HG02610 (cell line): ENCODE measurements at regions not wholly inside any gene's neighbourhood (a gene's known extent, or its start where the extent isn't known, plus 50 kb on each side); places are given as distances from the start of the nearest gene placed in this dataset.

Experiments
- ATAC-seq: cut with Tn5 transposase; IDR thresholded peaks from one replicate; pipeline ENCODE4 v1.9.1; 2021; ENCODE audit warnings: mild to moderate bottlenecking, moderate library complexity; ENCODE audit not compliant: unreplicated experiment

DNA sequence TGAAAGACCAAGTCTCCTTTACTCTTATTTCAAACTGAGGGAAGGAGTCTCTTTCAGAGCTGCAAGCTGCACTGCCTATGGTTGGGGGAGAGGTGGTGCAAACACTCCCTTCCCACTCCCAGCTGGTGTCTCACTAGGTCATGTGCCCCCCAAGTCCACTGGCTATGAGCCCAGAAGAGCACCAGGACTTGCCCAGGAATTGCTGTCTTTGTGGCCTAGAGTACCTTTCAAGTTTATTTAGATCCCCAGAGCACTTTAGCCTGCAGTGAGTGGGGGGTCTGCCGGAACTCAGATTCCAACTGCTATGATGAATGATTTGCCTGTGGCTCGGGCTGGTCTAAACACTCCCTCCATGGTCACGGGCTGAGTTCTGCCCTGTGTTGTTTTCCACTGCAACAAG is 192.6 kb upstream of the CITED2 start:
- ATAC-seq: no peak

- no peak for ATAC-seq
Observed at GRCh38 chr6:139565591-139565990, 191.1 kb upstream of the CITED2 start.

DNA sequence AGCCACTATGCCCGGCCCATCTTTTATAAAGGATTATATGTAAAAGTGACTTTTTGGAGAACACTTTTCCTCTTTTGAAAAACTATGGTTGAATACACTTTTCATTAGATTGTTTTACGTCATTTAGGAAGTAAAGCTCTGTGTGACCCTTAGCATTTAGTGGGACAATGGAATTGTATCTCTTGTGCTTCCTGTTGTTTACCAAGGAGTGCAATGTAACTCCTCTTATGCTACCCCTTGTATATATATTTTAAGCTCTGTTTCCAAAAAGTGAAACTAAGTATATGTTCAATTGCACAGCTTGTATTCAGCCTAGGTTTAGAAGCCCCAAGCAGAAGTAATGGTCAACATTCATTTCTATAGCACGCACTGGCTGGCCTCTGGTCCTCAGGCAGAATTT is 183.1 kb upstream of the CITED2 start:
- ATAC-seq: no peak

DNA sequence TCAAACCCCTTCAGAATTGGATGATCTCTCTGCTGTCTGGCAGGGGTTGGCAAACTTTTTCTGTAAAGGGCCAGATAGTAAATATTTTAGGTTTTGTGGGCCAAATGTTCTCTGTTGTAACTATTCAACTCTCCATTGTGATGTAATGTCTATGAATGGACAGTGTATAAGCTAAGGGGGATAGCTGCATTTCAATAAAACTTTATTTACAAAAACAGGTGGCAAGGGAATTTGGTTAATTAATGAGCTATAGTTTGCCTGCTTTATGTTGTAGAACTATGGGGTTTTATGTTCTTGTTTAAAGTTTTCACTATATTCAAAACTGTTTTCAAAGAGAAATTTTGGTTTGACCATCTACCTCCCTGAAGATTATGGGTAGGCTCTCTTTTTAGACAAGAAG is 182.1 kb upstream of the CITED2 start:
- no peak for ATAC-seq

DNA sequence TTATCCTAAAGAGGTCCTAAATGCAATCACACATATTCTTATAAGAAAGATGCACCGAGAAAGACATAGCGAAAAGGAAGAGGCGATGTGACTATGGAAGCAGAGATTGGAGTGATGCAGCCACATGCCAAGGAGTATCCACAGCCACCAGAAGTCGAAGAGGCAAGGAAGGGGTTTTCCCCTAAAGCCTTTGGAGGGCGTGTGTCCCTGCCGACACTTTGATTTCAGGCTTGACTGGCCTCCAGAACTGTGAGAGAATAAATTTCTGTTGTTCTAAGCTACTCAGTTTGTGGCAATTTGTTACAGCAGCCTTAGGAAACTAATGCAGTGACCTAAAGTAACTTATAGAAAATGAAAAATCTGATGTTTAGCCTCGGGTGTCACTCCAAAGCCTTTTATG is 179.5 kb upstream of the CITED2 start:
- ATAC-seq: no peak

GRCh38 chr6:139551376-139551775 is 176.9 kb upstream of the CITED2 start:
- no peak for ATAC-seq

- ATAC-seq: no peak
Observed at GRCh38 chr6:139550361-139550760, 175.9 kb upstream of the CITED2 start.

DNA sequence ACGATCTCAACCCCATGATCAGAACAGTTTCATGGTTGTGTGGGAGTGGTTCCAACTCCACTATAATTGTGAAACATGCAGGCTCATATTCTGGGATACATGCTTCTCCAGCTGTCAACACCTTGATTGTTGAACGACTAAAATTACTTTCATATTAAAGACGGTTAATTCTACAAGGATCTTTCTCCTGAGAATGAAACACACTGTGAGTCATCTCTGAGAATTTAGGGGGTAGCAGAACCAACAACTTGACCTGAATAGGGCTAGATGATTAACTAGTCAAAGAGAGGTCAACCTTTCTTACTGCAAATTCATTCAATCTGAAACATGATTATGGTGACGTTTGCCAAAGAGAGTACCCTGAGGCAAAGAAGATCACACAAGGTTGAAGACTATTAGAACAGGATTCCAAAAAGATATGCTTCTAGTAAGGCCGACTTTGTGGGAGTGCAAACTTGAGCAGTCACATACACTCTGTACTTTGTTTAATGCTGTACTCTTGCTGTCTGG is 175.2 kb upstream of the CITED2 start:
- ATAC-seq: no peak

GRCh38 chr6:139547804-139548203 is 173.4 kb upstream of the CITED2 start:
- no peak for ATAC-seq

- ATAC-seq: no peak
Observed at GRCh38 chr6:139547122-139547776, 172.8 kb upstream of the CITED2 start.

DNA sequence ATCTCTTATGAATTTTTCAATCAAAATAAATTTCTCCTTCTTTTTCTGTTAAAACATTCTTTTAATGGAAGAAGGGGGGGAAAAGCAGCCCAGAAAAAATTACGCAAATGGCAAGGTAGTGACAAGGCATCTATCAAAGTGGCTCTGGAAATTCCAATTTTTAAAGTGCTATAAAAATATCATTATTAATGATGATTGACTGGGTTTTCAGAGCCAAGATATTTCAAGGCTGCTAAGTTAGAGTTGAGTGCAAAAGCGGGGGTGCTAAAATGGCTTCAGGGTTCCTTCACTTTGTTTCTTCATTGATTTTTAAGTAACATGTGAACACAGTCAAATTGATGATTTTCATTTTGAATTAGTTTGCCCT is 171.6 kb upstream of the CITED2 start:
- no peak for ATAC-seq

- no peak for ATAC-seq
Observed at GRCh38 chr6:139545206-139546105, 171.0 kb upstream of the CITED2 start.

GRCh38 chr6:139544701-139545057 is 170.2 kb upstream of the CITED2 start:
- ATAC-seq: no peak

GRCh38 chr6:139542351-139542750 is 167.9 kb upstream of the CITED2 start:
- no peak for ATAC-seq

GRCh38 chr6:139540894-139541293 is 166.4 kb upstream of the CITED2 start:
- ATAC-seq: no peak

DNA sequence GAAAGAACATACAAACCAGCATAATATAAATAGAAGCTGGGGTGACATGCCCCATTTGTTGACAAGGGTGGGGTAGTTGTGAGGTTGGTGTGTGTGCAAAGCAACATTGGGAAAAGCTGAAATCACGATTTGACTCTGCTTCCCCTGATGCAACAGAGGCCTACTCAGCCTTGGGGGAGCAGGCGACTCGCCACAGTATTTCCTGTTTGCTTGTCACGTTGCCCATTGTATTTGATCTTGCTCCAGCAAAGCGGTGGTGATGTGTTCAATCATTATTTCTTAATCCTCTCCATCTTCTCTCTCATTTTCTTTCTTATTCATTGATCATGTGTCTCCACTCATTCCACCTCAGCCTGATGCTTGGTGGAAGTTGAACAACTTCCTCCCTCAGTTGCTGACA is 165.8 kb upstream of the CITED2 start:
- ATAC-seq: peak; percentile 79

GRCh38 chr6:139539852-139540251 is 165.4 kb upstream of the CITED2 start:
- peak; percentile 35 for ATAC-seq

DNA sequence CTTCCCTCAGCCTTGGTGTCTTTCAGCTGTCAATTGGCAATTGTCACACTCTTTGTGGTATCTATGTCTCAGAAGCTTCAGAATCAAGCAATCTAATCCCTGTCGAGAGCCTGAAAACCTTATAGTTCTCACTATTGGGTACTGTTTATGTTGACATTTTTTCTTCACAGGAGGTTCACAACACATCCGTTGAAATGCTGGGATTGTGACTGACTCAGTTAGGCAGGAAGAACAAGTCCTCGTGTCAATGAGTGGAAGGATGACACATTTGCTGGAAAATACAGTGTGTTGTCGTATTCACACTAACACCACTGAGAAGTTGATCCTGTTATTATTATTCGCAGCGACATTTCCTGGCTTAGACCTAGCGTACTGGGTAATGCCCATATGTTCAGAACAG is 163.9 kb upstream of the CITED2 start:
- no peak for ATAC-seq

- no peak for ATAC-seq
Observed at GRCh38 chr6:139536751-139537617, 162.5 kb upstream of the CITED2 start.

GRCh38 chr6:139534472-139535115 is 160.1 kb upstream of the CITED2 start:
- no peak for ATAC-seq
